ENCODE measurements at regions not wholly inside any gene's neighbourhood (a gene's known extent, or its start where the extent isn't known, plus 50 kb on each side); places are given as distances from the start of the nearest gene placed in this dataset.

GRCh38 chr9:88871669-88872068, 119.6 kb upstream of the S1PR3 start:
- Histone ChIP-seq H2AK5ac (ENCODE audit: low read length) (no peak overlapping the region), H2BK12ac (ENCODE audit: low read length) (no peak overlapping the region), H3K14ac (ENCODE audit: low read length) (no peak overlapping the region), H3K4me2 (ENCODE audit: low read length) (no peak overlapping the region), H3K23ac (ENCODE audit: low read length) (no peak overlapping the region), H2AFZ (ENCODE audit: insufficient read depth, low read length, poor library complexity) (no peak overlapping the region), H3K4me1 (ENCODE audit: control insufficient read depth in 1 of 2, insufficient read depth in 2 of 2, low read length in 2 of 2) (peaks cover 3 to 5% of the 10 kb centered on the region in 2 experiments), H3K27ac (ENCODE audit: low read depth, low read length) (no peak overlapping the region), H3K79me2 (ENCODE audit: control insufficient read depth, insufficient read depth, low read length, poor library complexity) (no peaks in the 10 kb centered on the region), H3K79me1 (ENCODE audit: low read length) (no peaks in the 10 kb centered on the region), H3K9ac (ENCODE audit: low read length) (no peak overlapping the region), H4K12ac (ENCODE audit: low read depth, low read length) (no peak overlapping the region), H3K18ac (ENCODE audit: low read length) (no peak overlapping the region), H3K36me3 (ENCODE audit: control insufficient read depth in 1 of 2, insufficient read depth in 2 of 2, low read length in 2 of 2) (no peaks in the 10 kb centered on the region), H2BK120ac (ENCODE audit: insufficient read depth, low read length, poor library complexity) (no peak overlapping the region), H3K4me3 (ENCODE audit: low read depth, low read length) (no peak overlapping the region), H3K4ac (ENCODE audit: low read depth, low read length) (no peak overlapping the region), H3K27me3 (ENCODE audit: insufficient read depth, low read length) (no peaks in the 10 kb centered on the region), H4K8ac (ENCODE audit: low read depth, low read length) (peak overlapping the region; percentile 40), H2BK5ac (ENCODE audit: low read depth, low read length, poor library complexity) (no peak overlapping the region), H4K91ac (ENCODE audit: low read depth, low read length) (peak overlapping the region; percentile 50), H3K9me3 (ENCODE audit: insufficient read depth, low read depth, low read length) (peaks cover 3% of the 10 kb centered on the region)
- no CpG with 5 or more reads among the region's 8 CpGs for WGBS (ENCODE audit: extremely low coverage, insufficient coverage, insufficient read length)
- no peak for DNase-seq

- H3K4me3 ChIP-seq (ENCODE audit: low read depth, low read length) = no peak overlapping the region
- H3K18ac ChIP-seq (ENCODE audit: low read length) = no peak overlapping the region
- H3K23ac ChIP-seq (ENCODE audit: low read length) = no peak overlapping the region
- no peaks in the 10 kb centered on the region for H3K79me1 ChIP-seq (ENCODE audit: low read length)
- H3K4ac ChIP-seq (ENCODE audit: low read depth, low read length) = no peak overlapping the region
- H3K27me3 ChIP-seq (ENCODE audit: insufficient read depth, low read length) = no peaks in the 10 kb centered on the region
- peaks cover 3 to 5% of the 10 kb centered on the region in 2 experiments for H3K4me1 ChIP-seq (ENCODE audit: control insufficient read depth in 1 of 2, insufficient read depth in 2 of 2, low read length in 2 of 2)
- no peak overlapping the region for H3K14ac ChIP-seq (ENCODE audit: low read length)
- no peak overlapping the region for H3K4me2 ChIP-seq (ENCODE audit: low read length)
- H2BK5ac ChIP-seq (ENCODE audit: low read depth, low read length, poor library complexity) = no peak overlapping the region
- H4K91ac ChIP-seq (ENCODE audit: low read depth, low read length) = no peak overlapping the region
- no peak overlapping the region for H3K9ac ChIP-seq (ENCODE audit: low read length)
- H4K12ac ChIP-seq (ENCODE audit: low read depth, low read length) = no peak overlapping the region
- no peak overlapping the region for H3K27ac ChIP-seq (ENCODE audit: low read depth, low read length)
- WGBS (ENCODE audit: extremely low coverage, insufficient coverage, insufficient read length) = no CpG with 5 or more reads among the region's 3 CpGs
- no peak overlapping the region for H2BK120ac ChIP-seq (ENCODE audit: insufficient read depth, low read length, poor library complexity)
- no peak for DNase-seq
- peaks cover 3% of the 10 kb centered on the region for H3K9me3 ChIP-seq (ENCODE audit: insufficient read depth, low read depth, low read length)
- H3K79me2 ChIP-seq (ENCODE audit: control insufficient read depth, insufficient read depth, low read length, poor library complexity) = no peaks in the 10 kb centered on the region
- H2BK12ac ChIP-seq (ENCODE audit: low read length) = no peak overlapping the region
- H2AFZ ChIP-seq (ENCODE audit: insufficient read depth, low read length, poor library complexity) = no peak overlapping the region
- no peak overlapping the region for H4K8ac ChIP-seq (ENCODE audit: low read depth, low read length)
- no peak overlapping the region for H2AK5ac ChIP-seq (ENCODE audit: low read length)
- no peaks in the 10 kb centered on the region for H3K36me3 ChIP-seq (ENCODE audit: control insufficient read depth in 1 of 2, insufficient read depth in 2 of 2, low read length in 2 of 2)
Measured at GRCh38 chr9:88872192-88872946, 118.9 kb upstream of the S1PR3 start.

- no peak for DNase-seq
Measured at GRCh38 chr9:88873635-88874034, 117.6 kb upstream of the S1PR3 start.

GRCh38 chr9:88874391-88874790, 116.9 kb upstream of the S1PR3 start:
- H3K79me1 ChIP-seq (ENCODE audit: low read length) = no peaks in the 10 kb centered on the region
- H3K36me3 ChIP-seq (ENCODE audit: control insufficient read depth in 1 of 2, insufficient read depth in 2 of 2, low read length in 2 of 2) = no peaks in the 10 kb centered on the region
- H3K4me3 ChIP-seq (ENCODE audit: low read depth, low read length) = no peak overlapping the region
- no peak overlapping the region for H4K12ac ChIP-seq (ENCODE audit: low read depth, low read length)
- no peak overlapping the region for H2AK5ac ChIP-seq (ENCODE audit: low read length)
- H3K23ac ChIP-seq (ENCODE audit: low read length) = no peak overlapping the region
- H3K9me3 ChIP-seq (ENCODE audit: insufficient read depth, low read depth, low read length) = no peaks in the 10 kb centered on the region
- H4K91ac ChIP-seq (ENCODE audit: low read depth, low read length) = no peak overlapping the region
- H3K14ac ChIP-seq (ENCODE audit: low read length) = no peak overlapping the region
- H2BK12ac ChIP-seq (ENCODE audit: low read length) = no peak overlapping the region
- peak; percentile 9 to 40 for DNase-seq
- H3K4me2 ChIP-seq (ENCODE audit: low read length) = no peak overlapping the region
- H3K79me2 ChIP-seq (ENCODE audit: control insufficient read depth, insufficient read depth, low read length, poor library complexity) = no peaks in the 10 kb centered on the region
- H3K4ac ChIP-seq (ENCODE audit: low read depth, low read length) = no peak overlapping the region
- H2AFZ ChIP-seq (ENCODE audit: insufficient read depth, low read length, poor library complexity) = no peak overlapping the region
- H3K4me1 ChIP-seq (ENCODE audit: control insufficient read depth in 1 of 2, insufficient read depth in 2 of 2, low read length in 2 of 2) = peaks cover 3 to 5% of the 10 kb centered on the region in 2 experiments
- H3K27me3 ChIP-seq (ENCODE audit: insufficient read depth, low read length) = no peaks in the 10 kb centered on the region
- H2BK120ac ChIP-seq (ENCODE audit: insufficient read depth, low read length, poor library complexity) = no peak overlapping the region
- WGBS (ENCODE audit: extremely low coverage, insufficient coverage, insufficient read length) = no CpG with 5 or more reads among the region's 6 CpGs
- no peak overlapping the region for H2BK5ac ChIP-seq (ENCODE audit: low read depth, low read length, poor library complexity)
- H3K9ac ChIP-seq (ENCODE audit: low read length) = no peak overlapping the region
- H3K27ac ChIP-seq (ENCODE audit: low read depth, low read length) = no peak overlapping the region
- H3K18ac ChIP-seq (ENCODE audit: low read length) = no peak overlapping the region
- no peak overlapping the region for H4K8ac ChIP-seq (ENCODE audit: low read depth, low read length)

More at GRCh38 chr9:88873635-88874034, 117.6 kb upstream of the S1PR3 start:
- no peak overlapping the region for H2AK5ac ChIP-seq (ENCODE audit: low read length)
- no peak overlapping the region for H4K12ac ChIP-seq (ENCODE audit: low read depth, low read length)
- H3K4me2 ChIP-seq (ENCODE audit: low read length) = no peak overlapping the region
- no peaks in the 10 kb centered on the region for H3K36me3 ChIP-seq (ENCODE audit: control insufficient read depth in 1 of 2, insufficient read depth in 2 of 2, low read length in 2 of 2)
- H3K4me3 ChIP-seq (ENCODE audit: low read depth, low read length) = no peak overlapping the region
- no peak overlapping the region for H2BK120ac ChIP-seq (ENCODE audit: insufficient read depth, low read length, poor library complexity)
- no peak overlapping the region for H3K4ac ChIP-seq (ENCODE audit: low read depth, low read length)
- no peak overlapping the region for H4K91ac ChIP-seq (ENCODE audit: low read depth, low read length)
- no peak overlapping the region for H2BK5ac ChIP-seq (ENCODE audit: low read depth, low read length, poor library complexity)
- no peak overlapping the region for H2AFZ ChIP-seq (ENCODE audit: insufficient read depth, low read length, poor library complexity)
- H3K27ac ChIP-seq (ENCODE audit: low read depth, low read length) = no peak overlapping the region
- H4K8ac ChIP-seq (ENCODE audit: low read depth, low read length) = no peak overlapping the region
- H3K79me1 ChIP-seq (ENCODE audit: low read length) = no peaks in the 10 kb centered on the region
- no peak overlapping the region for H3K18ac ChIP-seq (ENCODE audit: low read length)
- peaks cover 3 to 5% of the 10 kb centered on the region in 2 experiments for H3K4me1 ChIP-seq (ENCODE audit: control insufficient read depth in 1 of 2, insufficient read depth in 2 of 2, low read length in 2 of 2)
- H3K23ac ChIP-seq (ENCODE audit: low read length) = no peak overlapping the region
- H3K9me3 ChIP-seq (ENCODE audit: insufficient read depth, low read depth, low read length) = no peaks in the 10 kb centered on the region
- H2BK12ac ChIP-seq (ENCODE audit: low read length) = no peak overlapping the region
- H3K27me3 ChIP-seq (ENCODE audit: insufficient read depth, low read length) = no peaks in the 10 kb centered on the region
- H3K9ac ChIP-seq (ENCODE audit: low read length) = no peak overlapping the region
- WGBS (ENCODE audit: extremely low coverage, insufficient coverage, insufficient read length) = no CpG with 5 or more reads among the region's 10 CpGs
- H3K79me2 ChIP-seq (ENCODE audit: control insufficient read depth, insufficient read depth, low read length, poor library complexity) = no peaks in the 10 kb centered on the region
- no peak overlapping the region for H3K14ac ChIP-seq (ENCODE audit: low read length)

All from trophoblast cell (in vitro differentiated cells and primary cell).